Thyroid gland (tissue), 4 donors: ENCODE measurements at regions not wholly inside any gene's neighbourhood (a gene's known extent, or its start where the extent isn't known, plus 50 kb on each side); places are given as distances from the start of the nearest gene placed in this dataset.

ENCODE experiments used
- DNase-seq, 2 donors: peaks; one replicate each; pipeline ENCODE4 v3.0.0-alpha.2; 2019
- H3K27ac ChIP-seq, 3 donors: fragments of 200-600 bp; sonication (generic); 1 replicate in 2 of 3; 2 replicates in 1 of 3; pipeline ENCODE4 v1.5.1; 2016 to 2019; ENCODE audit warnings: mild to moderate bottlenecking in 1 of 3, moderate library complexity in 1 of 3
- H3K27me3 ChIP-seq: fragments of 200-600 bp; sonication (generic); one replicate; pipeline ENCODE4 v1.5.1; 2019
- H3K36me3 ChIP-seq, 2 donors: fragments of 200-600 bp; sonication (generic); one replicate each; pipeline ENCODE4 v1.5.1; 2016 to 2019
- H3K4me1 ChIP-seq, 2 donors: fragments of 200-600 bp; sonication (generic); one replicate each; pipeline ENCODE4 v1.5.1; 2017 to 2019
- H3K4me3 ChIP-seq, 3 donors: fragments of 200-600 bp; sonication (generic); replicated peaks in 1 of 3; 1 replicate in 2 of 3; 2 replicates in 1 of 3; pipeline ENCODE4 v1.5.1; 2016; ENCODE audit warnings: mild to moderate bottlenecking in 1 of 3
- H3K9me3 ChIP-seq: fragments of 200-600 bp; sonication (generic); one replicate; pipeline ENCODE4 v1.5.1; 2017
- CTCF ChIP-seq, 6 experiments: fragments of 200-600 bp in 3 of 6; fragments of 450-650 bp in 3 of 6; sonication (generic) in 3 of 6; IDR thresholded peaks; one replicate each; pipeline ENCODE4 v1.5.1; 2016 to 2019; ENCODE audit warnings: antibody characterized with exemption in 6 of 6, mild to moderate bottlenecking in 2 of 6, inconsistent platforms in 1 of 6, moderate library complexity in 1 of 6
- POLR2A ChIP-seq, 2 donors: fragments of 450-650 bp; IDR thresholded peaks; one replicate each; pipeline ENCODE4 v1.6.1; 2017; ENCODE audit warnings: antibody characterized with exemption in 2 of 2, mild to moderate bottlenecking in 2 of 2, moderate library complexity in 1 of 2
- WGBS, 2 donors: methylation state at CpG; one replicate each; pipeline ENCODE4 v1.1.5; 2017; 5-methylcytosine and 5-hydroxymethylcytosine counted together
- intact Hi-C: fragments of 100-400 bp; cut with DNase I; formaldehyde crosslinking; loops from one replicate; pipeline ENCODE4 v1.15.1; 2023

DNA sequence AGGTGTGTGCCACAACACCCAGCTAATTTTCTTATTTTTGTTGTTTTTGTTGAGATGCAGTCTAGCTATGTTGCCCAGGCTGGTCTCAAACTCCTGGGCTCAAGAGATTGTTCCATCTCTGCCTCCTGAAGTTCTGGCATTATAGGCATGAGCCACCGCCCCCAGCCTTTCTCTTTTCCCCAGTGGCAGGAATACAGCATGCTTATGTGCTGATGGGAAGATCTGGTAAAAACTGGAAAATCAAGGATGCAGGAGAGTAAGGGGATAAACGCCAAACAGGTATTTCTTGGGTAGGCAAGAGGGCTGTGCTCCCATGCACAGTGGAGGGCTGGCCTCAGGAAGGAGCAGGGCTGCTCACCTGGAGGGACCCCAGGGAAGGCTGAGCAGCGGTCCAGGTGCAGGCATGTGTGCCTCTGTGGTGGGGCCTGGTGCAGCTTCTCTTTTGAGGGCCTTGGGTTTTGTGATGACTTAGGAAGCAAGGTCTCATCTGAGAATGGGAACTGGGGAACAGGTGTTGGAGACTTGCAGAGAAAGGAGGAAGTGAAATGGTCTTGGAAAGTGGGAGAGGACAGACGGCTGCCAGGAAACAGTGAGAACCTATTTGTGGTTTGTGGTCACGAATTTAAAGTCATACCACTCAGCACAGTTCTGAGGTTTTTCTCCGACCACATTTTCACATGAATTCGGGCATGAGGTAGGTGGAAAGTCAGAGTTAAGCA lies 106.5 kb downstream of the TEX26 start:
- intact Hi-C loops, result no loop called here
- Histone ChIP-seq H3K27ac (no peak overlapping the region), H3K27me3 (no peaks in the 10 kb centered on the region), H3K9me3 (no peaks in the 10 kb centered on the region), H3K4me1 (no peaks in the 10 kb centered on the region), H3K4me3 (no peak overlapping the region), H3K36me3 (no peaks in the 10 kb centered on the region)
- DNase-seq, result no peak
- 83 to 91% methylated on average over 7 of the region's 7 CpGs for WGBS, 2 donors
- TF ChIP-seq CTCF (IDR thresholded peaks at IDR 0.05) (no peak), POLR2A (IDR thresholded peaks at IDR 0.05) (no peak)

GRCh38 chr13:31037874-31038500 lies 105.5 kb downstream of the TEX26 start:
- TF ChIP-seq POLR2A (IDR thresholded peaks at IDR 0.05) (no peak), CTCF (IDR thresholded peaks at IDR 0.05) (no peak)
- 89 to 90% methylated on average over 15 of the region's 15 CpGs for WGBS, 2 donors
- H3K27ac ChIP-seq, result no peak overlapping the region
- no peak overlapping the region for H3K4me3 ChIP-seq
- intact Hi-C loops, result no loop called here
- DNase-seq, result no peak
- no peaks in the 10 kb centered on the region for H3K9me3 ChIP-seq
- no peaks in the 10 kb centered on the region for H3K36me3 ChIP-seq
- no peaks in the 10 kb centered on the region for H3K4me1 ChIP-seq
- H3K27me3 ChIP-seq, result no peaks in the 10 kb centered on the region

- Histone ChIP-seq H3K36me3 (no peaks in the 10 kb centered on the region), H3K4me1 (peaks cover 0 to 4% of the 10 kb centered on the region in 2 donors), H3K27ac (no peak overlapping the region), H3K9me3 (no peaks in the 10 kb centered on the region), H3K27me3 (no peaks in the 10 kb centered on the region), H3K4me3 (no peak overlapping the region)
- TF ChIP-seq POLR2A (IDR thresholded peaks at IDR 0.05), result no peak
- TF ChIP-seq CTCF (IDR thresholded peaks at IDR 0.05), result no peak
- 87 to 91% methylated on average over 17 of the region's 17 CpGs for WGBS, 2 donors
- intact Hi-C loops, result no loop called here
- no peak for DNase-seq
Observed at GRCh38 chr13:31036731-31037695, 104.6 kb downstream of the TEX26 start.

DNA sequence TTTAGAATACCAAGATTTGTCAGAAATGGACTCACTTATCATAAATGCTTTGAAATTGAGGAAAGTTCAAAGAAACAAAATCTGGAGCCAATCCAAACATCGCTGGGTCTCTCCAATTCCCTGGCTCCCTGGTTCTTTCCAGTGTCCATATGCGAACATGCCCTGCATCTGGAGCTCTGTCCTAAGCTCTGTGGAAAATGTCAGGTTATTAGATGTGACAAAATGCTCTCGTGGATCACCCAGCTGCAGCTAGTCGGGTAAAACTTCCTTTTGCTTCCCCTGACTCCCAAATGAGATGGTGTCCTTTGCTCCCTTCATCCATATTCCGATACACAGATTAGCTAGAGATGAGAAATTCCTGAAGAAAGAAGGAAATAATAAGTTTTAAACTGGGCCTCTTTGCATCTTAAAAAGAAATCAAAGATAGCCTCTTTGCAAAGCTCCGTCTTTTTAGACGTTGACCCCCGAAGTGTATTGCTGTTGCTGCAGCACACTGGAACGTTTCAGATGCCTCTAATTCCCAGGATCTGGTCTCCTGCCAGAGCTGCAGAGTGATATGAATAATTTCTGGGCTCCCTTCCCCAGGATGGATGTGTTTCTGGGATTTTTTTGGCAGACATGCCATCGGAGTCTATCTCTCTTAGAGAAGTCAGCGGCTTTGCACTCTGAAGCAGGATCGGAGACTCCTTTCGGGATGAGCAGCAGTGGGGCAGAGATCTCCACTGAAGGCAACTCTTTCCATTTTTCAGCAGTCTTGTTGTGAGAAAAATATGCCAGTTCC lies 102.9 kb downstream of the TEX26 start:
- intact Hi-C loops, result no loop called here
- no peaks in the 10 kb centered on the region for H3K36me3 ChIP-seq
- no peak overlapping the region for H3K4me3 ChIP-seq
- peaks cover 0 to 4% of the 10 kb centered on the region in 2 donors for H3K4me1 ChIP-seq
- 65 to 76% methylated on average over 13 of the region's 13 CpGs for whole genome bisulfite sequencing, 2 donors
- no peaks in the 10 kb centered on the region for H3K27me3 ChIP-seq
- H3K27ac ChIP-seq, result no peak overlapping the region
- no peak for DNase-seq
- no peaks in the 10 kb centered on the region for H3K9me3 ChIP-seq
- TF ChIP-seq POLR2A (IDR thresholded peaks at IDR 0.05), result no peak
- no peak for TF ChIP-seq CTCF (IDR thresholded peaks at IDR 0.05)
